ENCODE measurements at regions not wholly inside any gene's neighbourhood (a gene's known extent, or its start where the extent isn't known, plus 50 kb on each side); places are given as distances from the start of the nearest gene placed in this dataset.
"Not testable (repeated sequence)": the region's sequence is repeated elsewhere in the genome, so short reads cannot be mapped to it uniquely, and the experiment has no call there.

DNA sequence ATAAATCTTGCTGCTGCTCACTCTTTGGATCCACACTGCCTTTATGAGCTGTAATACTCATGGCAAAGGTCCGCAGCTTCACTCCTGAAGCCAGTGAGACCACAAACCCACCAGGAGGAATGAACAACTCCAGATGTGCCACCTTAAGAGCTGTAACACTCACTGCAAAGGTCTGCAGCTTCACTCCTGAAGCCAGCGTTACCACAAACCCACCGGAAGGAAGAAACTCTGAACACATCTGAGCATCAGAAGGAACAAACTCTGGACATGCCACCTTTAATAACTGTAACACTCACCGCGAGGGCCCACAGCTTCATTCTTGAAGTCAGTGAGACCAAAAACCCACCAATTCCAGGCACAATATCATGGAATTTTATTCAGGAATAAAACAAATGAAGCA lies 1635.9 kb upstream of the SLC39A10 start:
- DNase-seq: not testable (repeated sequence)

DNA sequence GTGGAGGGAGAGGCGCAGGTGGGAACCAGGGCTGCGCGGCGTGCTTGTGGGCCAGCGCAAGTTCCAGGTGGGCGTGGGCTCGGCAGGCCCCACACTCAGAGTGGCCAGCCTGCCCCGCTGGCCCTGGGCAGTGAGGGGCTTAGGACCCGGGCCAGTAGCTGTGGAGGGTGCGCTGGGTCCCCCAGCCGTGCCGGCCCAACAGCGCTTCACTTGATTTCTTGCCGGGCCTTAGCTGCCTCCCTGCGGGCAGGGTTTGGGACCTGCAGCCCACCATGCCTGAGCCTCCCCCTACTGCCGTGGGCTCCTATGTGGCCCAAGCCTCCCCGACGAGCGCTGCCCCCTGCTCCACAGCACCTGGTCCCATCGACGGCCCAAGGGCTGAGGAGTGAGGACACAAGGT lies 1636.9 kb upstream of the SLC39A10 start:
- DNase-seq: no peak

DNA sequence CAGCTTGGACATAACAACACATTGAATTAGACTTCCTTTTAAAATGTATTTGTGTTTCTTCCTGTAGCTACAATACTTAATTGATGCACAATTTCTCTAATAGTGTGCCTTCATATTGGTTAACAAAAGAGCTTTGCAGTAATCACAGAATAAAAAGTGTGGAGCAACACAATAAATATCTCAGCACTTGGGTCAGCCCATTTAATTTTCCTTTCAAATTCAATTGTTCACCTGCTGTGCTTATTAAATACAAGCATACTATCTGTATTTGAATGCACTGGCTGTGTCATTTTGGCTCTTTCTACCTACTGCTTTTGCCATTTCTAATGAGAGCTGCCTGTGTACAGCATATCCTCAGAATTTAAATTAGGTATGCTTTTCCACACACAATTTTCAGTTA lies 1641.3 kb upstream of the SLC39A10 start:
- DNase-seq: no peak

DNA sequence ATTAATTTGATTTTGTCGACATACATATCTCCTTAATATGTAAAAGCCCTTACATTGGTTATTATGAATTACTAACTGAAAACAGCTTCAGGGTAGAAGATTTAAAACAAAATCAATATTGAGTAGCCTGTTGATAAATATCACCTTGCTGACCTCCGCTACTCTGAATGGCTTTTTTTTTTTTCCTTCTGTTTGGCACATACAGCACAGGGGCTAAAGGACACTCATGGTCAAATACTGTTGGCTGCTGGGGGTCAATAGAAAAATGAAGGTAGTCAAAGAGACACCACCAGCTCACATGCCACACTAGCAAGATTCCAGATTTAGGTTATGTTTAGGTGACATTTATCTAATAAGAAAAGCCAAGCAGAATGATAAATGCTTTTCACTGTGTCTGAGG lies 1642.4 kb upstream of the SLC39A10 start:
- no peak for DNase-seq

DNA sequence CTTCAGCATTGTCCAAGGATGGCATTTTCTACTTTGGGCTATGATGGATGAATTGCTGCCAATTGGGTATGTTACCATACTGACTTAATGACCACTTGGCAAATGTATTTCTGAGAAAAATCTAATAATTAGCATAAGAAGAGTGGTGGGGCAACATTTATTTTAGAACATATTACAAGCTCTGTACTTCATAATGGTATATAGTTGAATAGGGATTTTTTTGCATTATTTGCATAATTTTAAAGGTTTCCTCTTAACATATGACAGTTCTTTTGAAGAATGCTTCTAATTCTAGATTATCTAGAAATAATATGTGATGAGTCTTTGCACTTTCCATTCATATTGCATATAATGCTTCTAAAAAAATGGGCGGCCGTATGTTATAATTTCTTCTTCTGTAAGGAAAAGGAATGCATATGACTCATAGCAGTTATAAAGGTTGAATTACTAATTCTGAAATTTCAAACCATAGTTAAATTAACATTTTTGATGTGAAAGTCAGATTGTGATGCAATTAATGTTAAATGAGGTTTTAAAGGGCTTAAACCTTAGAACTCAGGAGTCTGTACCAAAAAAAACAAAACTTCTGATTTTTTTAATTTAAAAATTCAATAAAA lies 1652.3 kb upstream of the SLC39A10 start:
- DNase-seq: no peak

DNA sequence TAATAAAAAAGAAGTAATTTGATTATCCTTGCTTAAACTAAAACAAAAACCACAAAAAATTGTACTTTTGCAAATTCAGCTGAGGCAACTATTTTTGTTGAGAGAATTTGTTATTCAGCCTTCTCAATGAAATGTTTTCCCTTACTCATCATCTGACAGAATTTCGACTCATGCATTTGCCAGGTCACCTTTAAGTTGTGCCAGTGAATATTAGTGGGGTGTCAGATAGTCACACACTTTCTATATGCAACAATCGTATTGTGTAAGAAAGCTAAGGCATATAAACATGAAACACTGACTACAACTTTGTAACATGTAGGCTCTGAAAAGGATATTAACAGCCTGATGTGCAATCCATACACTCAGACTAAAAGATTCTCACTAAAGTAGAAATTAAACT lies 1653.1 kb upstream of the SLC39A10 start:
- no peak for DNase-seq

DNA sequence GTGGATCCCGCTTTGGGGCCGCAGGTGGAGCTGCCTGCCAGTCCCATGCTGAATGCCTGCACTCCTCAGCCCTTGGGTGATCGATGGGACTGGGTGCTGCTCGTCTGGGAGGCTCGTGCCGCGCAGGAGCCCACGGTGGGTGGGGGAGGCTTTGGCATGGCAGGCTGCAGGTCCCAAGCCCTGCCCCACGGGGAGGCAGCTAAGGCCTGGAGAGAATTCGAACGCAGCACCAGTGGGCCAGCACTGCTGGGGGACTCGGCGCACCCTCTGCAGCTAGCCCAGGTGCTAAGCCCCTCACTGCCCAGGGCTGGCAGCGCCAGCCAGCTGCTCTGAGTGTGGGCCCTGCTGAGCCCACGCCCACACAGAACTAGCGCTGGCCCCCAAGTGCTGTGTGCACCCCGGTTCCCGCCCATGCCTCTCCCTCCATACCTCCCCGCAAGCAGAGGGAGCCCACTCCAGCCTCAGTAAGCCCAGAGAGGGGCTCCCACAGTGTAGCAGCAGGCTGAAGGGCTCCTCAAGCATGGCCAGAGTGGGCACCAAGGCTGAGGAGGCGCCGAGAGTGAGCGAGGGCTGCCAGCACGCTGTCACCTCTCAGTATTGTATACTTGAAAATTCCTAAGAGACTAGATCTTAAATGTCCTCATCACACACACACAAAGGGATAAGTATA lies 1654.2 kb upstream of the SLC39A10 start:
- DNase-seq: no peak

DNA sequence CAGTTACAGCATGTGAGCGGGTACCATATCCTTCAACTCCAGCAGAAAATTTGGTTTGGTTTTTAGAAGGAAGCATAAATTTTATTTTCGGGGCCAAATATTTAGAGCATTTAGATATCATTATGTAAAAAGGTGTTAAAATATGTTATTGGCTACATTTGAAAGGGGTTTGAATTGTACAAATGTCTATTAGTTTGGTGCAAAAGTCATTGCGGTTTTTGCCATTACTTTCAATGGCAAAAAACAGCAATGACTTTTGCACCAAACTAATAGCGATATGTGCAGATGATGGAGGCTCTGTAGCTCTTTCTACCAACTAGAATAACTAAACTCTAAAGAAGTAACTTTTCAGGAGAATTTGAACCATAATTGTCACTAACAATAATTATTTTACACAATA lies 1666.2 kb upstream of the SLC39A10 start:
- no peak for DNase-seq

DNA sequence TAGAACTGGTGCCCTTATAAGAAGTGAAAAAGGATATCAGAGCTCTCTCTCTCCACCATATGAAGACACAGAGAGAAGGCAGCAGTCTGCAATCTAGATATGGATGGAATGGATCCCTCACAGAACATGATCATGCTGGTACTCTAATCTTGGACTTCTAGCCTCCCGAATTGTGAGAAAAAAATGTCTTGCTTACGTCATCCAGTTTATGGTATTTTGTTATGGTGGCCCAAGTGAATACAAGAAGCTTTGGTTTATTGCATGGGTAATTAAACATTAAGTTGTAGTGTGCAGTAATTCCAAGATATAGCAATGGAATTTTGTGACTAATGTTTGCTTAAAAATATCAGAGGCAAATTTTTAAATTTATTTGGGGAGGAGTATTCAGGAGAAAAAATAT lies 1667.4 kb upstream of the SLC39A10 start:
- no peak for DNase-seq

DNA sequence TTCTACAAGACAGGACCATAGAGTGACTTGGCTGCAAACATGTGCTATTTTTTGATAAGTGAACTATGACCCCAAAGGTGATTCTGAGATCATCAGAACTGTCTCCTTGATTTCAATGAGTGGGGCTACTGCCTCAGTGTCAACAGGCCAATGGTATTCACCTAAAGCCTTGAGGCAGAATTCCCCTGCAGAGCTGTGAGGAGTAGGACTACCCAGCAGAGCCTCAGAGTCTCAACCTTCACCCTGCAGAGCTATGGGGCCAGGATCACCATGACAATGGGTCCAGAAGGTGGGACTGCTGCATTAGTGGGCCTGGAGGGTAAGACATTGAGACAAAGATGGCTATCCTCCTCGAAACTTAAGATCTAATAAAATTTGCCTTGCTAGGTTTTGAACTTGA lies 1668.2 kb upstream of the SLC39A10 start:
- no peak for DNase-seq

DNA sequence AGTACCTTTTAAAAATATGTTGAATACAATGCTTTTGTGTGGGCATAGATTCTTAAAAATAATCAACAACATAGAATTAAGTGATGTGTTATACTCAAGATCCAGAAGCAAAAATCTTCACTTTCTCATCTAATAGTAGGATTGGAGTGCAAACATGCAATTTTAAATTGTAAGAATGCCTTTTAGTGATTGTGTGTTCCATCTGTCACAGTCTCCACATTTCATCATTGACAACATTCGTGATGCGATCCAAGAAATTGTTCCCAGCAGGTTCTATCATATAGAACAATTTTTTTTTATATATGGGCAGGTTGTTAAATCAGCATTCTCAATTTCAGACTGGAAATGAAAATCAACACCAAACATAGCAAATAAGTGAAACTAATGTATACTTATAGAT lies 1671.8 kb upstream of the SLC39A10 start:
- peak; percentile 96 for DNase-seq

DNA sequence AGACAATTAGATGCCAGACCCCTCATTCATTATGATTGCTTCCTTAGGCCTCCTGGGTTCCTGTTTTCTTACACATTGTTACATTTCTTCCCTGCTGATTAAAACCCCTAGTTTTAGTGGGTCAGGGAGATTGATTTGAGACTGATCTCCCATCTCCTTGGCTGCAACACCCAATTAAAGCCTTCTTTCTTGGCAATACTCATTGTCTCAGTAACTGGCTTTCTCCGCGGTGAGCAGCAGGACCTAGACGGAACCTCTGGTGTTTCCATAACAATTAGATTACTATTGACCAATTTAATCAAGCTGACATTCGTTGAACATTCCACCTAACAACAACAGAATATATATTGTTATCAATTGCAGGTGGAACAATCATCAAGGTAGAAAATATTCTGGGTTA lies 1676.4 kb upstream of the SLC39A10 start:
- DNase-seq: no peak

DNA sequence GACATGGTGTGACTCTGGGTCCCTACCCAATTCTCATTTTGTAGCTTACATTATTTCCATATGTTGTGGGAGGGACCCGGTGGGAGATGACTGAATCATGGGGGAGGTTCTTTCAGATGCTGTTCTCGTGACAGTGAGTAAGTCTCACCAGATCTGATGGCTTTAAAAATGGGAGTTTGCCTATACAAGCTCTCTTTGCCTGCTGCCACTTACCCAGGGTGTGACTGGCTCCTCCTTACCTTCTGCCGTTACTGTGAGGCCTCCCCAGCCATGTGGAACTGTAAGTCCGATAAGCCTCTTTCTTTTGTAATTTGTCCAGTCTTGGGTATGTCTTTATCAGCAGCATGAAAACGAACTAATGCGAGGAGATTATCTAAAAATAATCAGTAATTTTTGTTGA lies 1683.2 kb upstream of the SLC39A10 start:
- DNase-seq: no peak

DNA sequence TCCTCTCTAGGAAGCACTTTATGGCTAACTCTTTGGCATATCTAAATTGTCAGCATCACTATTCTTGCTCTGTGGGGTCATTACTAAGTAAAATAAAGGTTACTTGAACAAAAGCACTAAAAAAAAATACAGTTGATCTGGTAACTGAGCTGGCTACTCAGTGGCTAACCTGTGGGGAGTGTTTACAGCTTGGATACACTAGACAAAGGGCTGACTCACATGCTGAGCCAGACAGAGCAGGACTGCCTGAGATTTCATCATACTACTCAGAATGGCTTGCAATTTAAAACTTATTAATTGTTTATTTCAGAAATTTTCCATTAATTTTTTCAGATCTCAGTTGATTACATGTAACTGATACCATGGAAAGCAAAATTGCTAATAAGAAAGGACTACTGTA lies 1690.4 kb upstream of the SLC39A10 start:
- no peak for DNase-seq

DNA sequence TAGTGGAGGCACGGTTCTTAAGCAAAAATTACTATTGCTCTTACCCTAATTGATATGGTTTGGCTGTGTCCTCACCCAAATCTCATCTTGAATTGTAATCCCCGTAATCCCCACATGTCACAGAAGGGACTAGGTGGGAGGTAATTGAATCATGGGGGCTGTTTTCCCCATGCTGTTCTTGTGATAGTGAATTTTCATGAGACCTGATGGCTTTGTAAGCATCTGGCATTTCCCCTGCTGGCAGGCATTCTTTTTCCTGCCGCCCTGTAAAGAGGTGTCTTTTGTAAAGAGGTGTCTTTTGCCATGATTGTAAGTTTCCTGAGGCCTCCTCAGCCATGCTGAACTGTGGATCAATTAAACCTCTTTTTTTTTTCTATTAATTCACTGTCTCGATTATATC lies 1691.8 kb upstream of the SLC39A10 start:
- DNase-seq: no peak

DNA sequence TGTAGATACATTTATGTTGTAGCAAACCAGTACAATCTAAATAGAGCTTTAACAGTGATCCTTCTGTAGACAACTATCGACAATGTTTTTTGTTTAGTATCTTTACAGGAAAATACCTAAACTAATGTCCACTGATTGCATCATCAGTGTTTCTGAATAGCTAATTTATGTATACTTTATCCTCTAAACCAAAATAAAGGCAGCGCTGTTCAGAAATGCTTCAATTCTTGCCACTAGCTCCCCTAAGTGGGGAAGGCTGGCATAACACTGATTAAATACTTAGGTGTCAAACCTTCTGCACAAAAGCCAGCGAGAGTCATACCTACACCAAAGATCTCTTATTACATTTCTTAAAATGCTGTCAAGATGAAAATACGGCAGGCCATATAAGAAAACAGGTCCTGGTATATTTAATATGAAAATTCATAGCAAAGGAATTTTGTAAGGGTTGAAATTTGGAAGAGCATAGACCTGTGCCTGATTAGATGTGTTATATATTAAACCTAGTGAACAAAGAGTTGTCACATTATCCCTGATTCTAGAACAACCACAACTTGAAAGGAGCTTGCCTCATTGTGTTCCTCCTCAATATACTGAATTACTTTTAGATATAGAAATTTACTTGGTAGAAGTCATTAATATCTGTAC lies 1693.4 kb upstream of the SLC39A10 start:
- peak; percentile 26 for DNase-seq

DNA sequence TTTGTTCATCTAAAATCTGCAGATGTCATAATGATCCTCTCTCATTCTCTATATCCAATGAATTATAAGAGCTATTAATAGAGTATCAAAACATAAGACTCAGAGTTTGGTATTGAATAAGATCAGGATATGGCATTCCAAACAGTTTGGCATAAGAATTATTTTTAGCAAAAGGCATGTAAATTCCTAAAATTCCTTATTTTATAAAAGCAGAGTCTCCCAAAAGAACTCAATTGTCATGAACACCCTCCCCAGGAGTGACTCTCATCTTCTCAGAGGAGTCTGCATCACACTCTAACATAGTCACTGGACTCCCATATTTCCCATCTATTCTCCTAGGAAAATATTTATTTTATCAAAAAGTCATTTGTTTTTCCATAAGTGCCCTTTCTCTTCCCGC lies 1710.2 kb upstream of the SLC39A10 start:
- no peak for DNase-seq

DNA sequence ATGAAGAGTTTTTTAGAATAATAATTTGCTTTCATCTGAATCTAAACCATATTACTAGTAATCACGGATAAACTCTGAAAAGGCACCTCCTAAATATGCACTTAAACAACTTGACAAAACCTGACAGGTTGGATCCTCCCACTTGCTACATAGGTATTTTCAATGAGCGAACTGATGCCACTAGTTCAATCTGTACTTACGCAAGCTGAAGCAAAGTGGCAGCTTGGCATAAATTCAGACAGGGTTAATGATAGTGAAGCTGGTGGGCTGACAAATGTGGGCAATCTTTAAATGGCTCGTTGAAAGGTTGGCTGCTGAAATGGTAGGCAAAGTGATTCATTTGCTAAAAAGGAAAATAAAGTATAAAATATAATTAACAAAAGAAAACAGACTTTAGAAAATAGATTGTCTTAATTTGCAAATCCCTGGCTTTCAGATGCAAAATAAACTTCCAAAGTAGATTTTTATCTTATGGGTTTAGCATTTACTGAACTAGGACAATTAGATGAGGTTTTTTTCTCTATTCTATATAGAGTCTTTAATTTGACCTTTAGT lies 1713.5 kb upstream of the SLC39A10 start:
- DNase-seq: no peak

DNA sequence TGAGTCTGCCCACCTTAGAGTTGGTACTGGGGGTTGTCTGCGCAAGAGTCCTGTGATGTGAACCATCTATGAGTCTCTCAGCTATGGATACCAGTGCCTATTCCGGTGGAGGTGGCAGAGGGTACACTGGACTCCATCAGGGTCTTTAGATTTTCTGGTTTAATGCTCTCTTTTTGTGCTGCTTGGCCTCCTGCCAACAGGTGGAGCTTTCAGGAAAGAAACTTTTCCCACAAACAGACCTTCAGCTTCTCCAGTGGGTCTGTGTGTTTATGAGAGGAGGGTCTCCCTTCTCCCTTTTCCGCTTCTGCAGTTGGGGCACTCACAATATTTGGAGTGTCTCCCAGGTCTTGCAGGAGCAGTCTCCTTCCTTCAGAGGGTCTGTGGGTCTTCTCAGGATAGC lies 1721.9 kb upstream of the SLC39A10 start:
- DNase-seq: no peak

DNA sequence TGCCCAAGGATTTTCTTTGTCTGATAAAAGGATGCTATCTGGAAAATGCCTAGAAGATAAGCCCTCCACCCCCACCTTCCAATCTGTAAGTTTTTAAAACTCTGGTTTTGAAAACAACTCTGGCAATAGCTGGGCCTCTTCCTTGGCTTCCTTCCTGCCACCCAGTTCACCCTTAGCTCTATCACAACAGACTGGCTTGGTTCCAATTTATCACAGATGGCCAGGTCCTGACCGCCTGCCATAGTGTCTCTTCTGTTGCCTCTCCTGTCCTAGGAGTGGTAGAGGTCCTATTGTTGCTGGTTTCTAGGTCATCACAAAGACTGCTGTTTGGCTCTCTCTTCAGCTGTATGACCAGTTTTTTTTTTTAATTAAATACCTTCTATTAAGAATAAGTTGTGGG lies 1727.9 kb upstream of the SLC39A10 start:
- no peak for DNase-seq

DNA sequence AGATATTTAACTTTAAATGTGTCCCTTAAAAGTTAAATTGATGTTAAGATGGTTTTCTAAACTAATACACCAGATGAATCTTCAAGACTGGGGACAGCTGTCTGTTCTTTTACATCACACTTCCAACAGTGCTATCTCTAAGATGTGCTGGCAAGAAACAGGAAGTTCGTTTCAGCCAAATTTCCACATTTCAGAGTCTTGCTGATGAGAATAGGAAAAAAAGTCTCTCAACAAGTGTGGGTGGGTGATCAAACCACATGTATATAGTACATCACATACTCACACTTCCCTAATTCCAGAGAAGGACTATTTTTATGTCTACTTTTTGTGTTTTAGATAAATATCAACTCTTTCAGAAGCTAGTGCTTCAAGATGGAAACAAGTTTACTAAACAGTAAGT lies 1712.8 kb upstream of the TMEFF2 start:
- DNase-seq: no peak

DNA sequence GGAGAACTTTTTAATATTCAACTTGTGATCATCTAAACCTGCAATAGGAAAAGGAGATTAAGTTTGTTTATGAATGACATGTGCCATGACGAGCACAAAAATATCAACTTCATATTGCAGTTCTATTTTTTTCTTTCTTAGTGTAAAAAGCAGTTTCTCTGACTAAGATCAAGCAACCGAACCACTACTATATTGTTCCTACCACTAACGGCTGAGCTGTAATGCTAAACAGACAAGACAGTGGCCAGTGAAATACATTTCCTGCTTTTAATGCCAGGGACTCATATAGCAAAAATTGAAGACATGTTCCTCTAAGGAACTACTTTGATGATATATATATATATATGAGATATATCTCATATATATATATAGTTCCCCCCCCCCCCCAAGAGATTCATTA lies 1705.6 kb upstream of the TMEFF2 start:
- DNase-seq: no peak

DNA sequence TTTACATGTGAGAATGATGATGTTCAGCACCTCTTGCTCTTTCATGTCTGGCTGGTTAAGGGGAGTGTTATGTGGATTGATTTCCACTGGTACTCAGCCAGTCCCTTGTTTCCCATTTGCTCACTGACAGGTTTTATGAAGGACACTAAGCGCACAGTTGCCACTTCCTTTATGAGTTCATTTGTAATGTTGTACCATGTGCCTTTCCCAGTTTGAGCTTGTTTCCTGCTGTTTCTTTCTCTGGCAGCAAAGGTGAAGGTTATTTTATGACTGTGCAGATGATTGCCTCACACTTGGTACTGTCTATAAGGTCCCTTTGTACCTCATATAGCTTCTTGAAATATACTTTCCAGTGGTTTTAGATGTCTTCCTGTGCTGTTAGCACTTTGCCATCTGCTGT lies 1700.5 kb upstream of the TMEFF2 start:
- DNase-seq: no peak

DNA sequence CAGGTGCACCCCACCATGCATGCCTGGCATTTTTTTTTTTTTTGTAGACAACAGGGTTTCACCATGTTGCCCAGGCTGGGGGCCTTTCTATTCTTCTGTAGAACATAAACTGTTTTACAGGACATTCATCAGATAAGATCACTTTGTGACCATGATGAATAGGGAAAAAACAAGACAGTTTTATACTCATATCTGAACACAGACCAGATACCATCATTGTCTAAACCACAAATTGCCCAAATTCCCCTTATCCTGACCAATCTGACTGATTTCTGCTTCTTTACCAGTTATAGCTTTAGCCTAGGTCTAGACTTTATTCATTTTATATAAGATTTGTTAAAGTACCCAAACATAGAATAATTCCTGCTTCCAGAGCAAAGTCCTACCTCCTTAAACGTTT lies 1699.3 kb upstream of the TMEFF2 start:
- DNase-seq: no peak

Data from NCI-H1694 treated with DMSO at 0.1 percent for 48 hours (cell line).